GM12892 (cell line): ENCODE measurements at regions not wholly inside any gene's neighbourhood (a gene's known extent, or its start where the extent isn't known, plus 50 kb on each side); places are given as distances from the start of the nearest gene placed in this dataset.
"Not testable (repeated sequence)": the region's sequence is repeated elsewhere in the genome, so short reads cannot be mapped to it uniquely, and the experiment has no call there.

ENCODE experiments used
- DNase-seq: peaks from one replicate; pipeline ENCODE4 v3.0.0; 2011; ENCODE audit not compliant: insufficient read length
- FAIRE-seq: peaks from 2 replicates; lab custom pipeline; 2011; peaks lifted over from hg19 to GRCh38; lab: Jason Lieb, UNC
- POLR2A ChIP-seq: IDR thresholded peaks from 2 replicates; pipeline ENCODE4 v1.6.1; 2011; ENCODE audit warnings: low read depth, low read length, control low read depth
- POLR2AphosphoS5 ChIP-seq: IDR thresholded peaks from 2 replicates; pipeline ENCODE4 v1.6.1; 2011; ENCODE audit warnings: low read depth, low read length, control low read depth
- TAF1 ChIP-seq: IDR thresholded peaks from 2 replicates; pipeline ENCODE4 v1.6.1; 2011; ENCODE audit warnings: low read depth, mild to moderate bottlenecking, control low read depth, low read length, borderline replicate concordance

DNA sequence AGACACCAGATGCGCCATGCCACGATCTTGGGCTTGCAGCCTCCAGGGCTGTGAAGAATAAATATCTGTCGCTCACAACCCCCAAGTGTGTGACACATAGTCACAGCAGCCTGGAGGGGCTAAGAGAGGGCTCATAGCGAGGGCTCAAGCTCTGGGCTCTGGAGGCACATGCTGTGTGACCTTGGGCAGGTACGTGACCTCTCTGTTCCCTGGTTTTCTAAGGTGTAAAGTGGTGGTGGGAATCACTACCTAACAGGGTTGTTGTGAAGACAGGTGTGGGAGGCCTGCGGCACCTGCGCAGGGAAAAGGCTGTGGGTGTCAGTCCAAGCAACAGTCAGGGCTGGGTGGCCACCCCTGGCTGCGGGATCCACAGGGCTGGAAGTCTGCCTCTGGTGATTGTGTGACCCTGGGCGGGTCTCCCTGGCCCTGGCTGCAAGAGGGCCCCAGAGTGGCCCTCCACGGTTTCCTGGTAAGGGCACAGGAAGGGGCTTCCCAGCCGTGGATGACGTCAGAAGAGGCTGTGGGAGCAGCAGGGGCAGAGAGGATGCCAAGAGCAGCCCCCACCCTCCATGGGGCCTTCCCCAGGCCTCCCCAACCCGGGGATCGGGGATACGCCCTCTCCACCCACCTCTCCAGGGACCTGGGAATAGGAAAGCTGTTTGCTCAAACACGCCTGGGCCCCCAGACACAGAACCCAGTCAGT lies 218.8 kb upstream of the SGCG start:
- no peak for TF ChIP-seq TAF1
- TF ChIP-seq POLR2AphosphoS5: no peak
- TF ChIP-seq POLR2A: no peak
- DNase-seq (no peak), FAIRE-seq (no peak)

- DNase-seq, FAIRE-seq: not testable (repeated sequence)
Observed at GRCh38 chr13:22963384-22964053, 217.3 kb upstream of the SGCG start.

- TF ChIP-seq POLR2A: no peak
- TF ChIP-seq TAF1: no peak
- TF ChIP-seq POLR2AphosphoS5: no peak
- DNase-seq (no peak), FAIRE-seq (no peak)
Observed at GRCh38 chr13:22964245-22964966, 216.4 kb upstream of the SGCG start.

DNA sequence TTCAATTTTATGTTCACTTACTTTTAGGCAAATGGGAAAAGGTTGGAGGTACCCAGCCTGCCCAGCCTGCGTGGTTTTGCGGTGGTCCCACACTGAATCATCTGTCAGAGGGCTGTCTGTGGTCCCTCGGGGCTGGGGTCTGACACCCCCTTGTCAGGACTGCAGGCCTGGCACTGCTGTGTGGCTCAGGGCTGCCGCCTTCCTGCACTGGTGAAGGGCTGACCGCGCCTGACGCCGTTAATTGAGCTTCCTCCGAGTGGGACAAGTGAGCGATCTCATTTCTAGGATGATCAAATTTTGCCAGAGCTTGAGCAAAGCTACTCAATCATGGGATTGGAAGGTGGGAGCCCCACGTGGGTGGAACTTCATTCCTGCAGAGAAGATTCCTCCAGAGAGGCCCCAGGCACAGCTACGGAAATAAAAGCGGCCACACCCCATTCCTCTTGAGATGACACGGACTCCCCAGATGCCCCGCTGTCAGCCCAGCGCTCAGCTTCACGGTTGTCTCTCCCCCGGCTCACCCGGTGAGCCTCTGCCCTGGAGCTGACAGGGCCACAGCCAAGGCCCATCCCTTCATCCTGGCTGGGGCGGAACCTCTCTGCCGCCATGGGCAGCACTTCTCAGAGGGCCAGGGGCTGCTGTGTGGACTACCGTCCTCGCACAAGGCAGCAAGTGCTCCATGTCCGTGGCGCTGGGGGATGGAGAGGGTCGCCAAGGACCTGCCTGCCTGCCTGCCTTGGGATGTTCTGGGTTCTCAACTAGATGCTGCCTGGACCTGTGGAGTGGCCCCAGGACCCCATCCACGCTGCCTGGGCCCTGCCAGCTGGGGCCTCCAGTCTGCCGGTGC lies 215.5 kb upstream of the SGCG start:
- DNase-seq: not testable (repeated sequence)

DNA sequence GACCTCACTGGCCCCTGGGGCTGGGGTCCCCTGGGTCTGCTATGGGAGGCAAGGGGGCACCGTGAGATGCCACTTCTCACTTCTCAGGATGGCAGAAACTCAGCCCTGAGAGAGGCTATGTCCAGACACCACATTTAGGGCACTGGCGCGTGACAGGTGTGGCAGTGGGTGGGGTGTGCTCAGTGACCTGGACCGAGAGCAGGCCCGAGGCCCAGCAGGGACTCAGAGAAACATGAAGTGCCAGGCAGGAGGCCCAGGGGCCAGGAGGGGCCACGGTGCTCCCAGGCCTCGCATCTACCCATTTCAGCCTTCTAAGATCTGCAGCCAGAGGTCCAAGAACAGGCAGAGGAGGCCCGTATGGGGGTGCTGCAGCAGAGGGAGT lies 214.9 kb upstream of the SGCG start:
- FAIRE-seq, DNase-seq: not testable (repeated sequence)

More for the DNA sequence above, 215.5 kb upstream of the SGCG start:
- FAIRE-seq: not testable (repeated sequence)

DNA sequence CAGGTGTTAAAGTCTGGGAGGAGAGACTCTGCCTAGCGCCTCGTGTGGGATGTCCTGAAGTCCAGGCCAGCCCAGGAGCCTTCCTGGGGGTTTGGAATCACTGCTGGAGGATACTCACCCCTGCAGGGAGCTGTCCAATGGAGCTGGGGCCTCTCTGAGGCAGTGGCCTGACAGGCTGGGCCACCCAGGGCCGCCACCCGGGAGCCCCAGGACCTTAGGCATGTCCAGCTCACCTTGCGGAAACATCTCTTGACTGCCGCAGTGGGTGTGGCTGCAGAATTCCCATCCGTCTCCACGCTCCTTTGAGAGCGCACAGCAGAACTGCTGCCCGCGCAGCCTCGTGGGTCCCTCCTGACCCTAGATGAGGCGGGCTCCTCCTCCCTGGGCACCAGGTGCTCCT lies 214.0 kb upstream of the SGCG start:
- FAIRE-seq, DNase-seq: not testable (repeated sequence)

DNA sequence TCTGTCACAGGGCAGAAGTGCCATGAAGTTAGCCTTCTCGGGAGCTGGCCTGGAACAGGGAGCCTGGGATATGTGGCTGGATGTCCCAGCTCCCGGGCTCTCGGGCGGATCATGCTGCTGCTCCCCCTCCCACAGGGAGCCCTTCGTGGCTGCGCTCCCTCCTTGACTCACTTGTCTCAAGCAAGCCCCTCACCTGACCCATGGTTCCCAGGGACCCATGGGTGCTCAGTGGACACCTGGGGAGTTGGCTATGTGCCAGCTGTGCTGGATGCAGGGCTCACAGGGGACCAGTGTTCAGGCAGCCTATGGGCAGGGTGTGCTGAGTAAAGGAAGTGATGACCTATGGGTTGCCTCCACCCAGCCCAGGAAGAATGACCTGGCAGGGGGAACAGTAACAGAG lies 213.1 kb upstream of the SGCG start:
- TF ChIP-seq TAF1 (no peak), POLR2AphosphoS5 (no peak), POLR2A (no peak)
- no peak for FAIRE-seq
- DNase-seq: no peak

DNA sequence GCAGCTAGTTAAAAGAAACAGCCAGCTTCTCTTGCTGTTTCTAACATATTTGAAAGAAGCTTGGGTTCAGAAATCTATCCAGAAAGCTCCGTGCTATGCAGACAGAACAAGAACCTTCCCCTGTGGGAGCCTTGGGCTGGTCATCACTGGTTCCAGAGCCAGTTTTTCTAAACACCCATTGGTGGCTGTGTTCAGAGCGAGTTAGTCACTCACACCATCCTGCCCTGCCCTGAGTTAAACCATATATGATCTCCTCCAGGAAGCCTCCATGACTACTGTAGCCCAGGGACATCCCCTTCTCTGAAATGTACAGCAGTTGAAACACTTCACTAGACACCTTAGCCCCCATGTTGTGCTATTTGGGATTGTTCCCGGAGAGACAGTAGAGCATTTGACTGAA lies 200.8 kb upstream of the SGCG start:
- no peak for DNase-seq
- FAIRE-seq: no peak
- TF ChIP-seq POLR2A (no peak), POLR2AphosphoS5 (no peak), TAF1 (no peak)

DNA sequence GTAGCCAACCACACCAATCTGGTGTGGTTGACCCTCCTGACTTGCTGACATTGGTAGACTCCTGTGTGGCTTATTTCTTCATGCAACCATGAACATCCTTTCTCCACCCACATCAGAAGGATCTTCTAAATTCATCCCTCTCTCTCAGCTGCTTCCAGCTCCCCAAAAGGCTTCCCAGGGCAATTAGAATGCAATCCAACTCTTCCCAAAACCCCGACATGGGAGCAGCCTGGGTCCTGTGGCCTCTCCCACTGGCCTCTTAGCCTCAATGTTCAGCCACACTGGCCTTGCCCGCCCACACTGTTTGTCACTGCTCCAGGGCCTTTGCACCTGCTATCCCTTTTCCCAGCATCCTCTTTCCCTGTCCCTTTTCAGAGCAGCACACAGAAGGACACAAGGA lies 199.8 kb upstream of the SGCG start:
- FAIRE-seq (no peak), DNase-seq (no peak)

DNA sequence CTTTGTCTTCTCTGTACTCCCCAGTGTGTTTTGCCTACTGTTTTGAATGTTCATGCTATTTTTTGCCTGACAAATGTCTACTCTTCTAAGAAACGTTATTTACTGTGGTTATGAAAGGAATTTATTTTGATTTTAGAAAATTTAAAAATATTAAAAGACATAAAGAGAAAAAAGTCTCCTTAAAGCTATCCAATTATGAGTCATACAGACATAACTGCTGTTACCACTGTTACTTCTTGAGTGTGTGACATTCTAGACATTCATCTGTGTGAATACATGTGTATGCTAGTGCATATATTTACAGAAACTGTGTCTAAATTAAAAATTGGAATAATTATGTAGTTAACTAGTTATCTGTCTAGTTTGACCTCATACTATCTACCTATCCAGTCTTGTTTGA lies 187.6 kb upstream of the SGCG start:
- FAIRE-seq (no peak), DNase-seq (no peak)
- TF ChIP-seq POLR2AphosphoS5: no peak
- TF ChIP-seq POLR2A: no peak
- TF ChIP-seq TAF1: no peak

More for the DNA sequence above, 199.8 kb upstream of the SGCG start:
- no peak for TF ChIP-seq TAF1
- TF ChIP-seq POLR2AphosphoS5: no peak
- TF ChIP-seq POLR2A: no peak

GRCh38 chr13:23003446-23003845 lies 177.3 kb upstream of the SGCG start:
- FAIRE-seq (no peak), DNase-seq (no peak)
- TF ChIP-seq POLR2A (no peak), POLR2AphosphoS5 (no peak), TAF1 (no peak)

DNA sequence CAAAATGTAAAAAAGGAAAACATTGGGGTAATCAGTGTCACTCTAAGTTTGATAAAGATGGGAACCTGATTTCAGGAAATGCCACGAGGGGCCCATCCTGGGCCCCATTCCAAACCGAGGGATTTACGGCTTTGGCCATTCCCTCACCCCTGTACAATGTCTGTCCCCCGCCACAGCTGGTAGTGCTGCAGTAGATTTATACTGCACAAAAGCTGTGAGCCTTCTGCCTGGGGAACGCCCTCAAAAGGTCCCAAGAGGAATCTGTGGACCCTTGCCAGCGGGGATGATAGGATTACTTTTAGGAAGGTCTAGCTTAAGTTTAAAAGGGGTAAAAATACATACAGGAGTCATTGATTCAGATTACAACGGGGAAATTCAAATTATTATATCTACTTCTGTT lies 173.4 kb upstream of the SGCG start:
- TF ChIP-seq POLR2AphosphoS5: no peak
- FAIRE-seq (no peak), DNase-seq (no peak)
